ENCODE measurements at regions not wholly inside any gene's neighbourhood (a gene's known extent, or its start where the extent isn't known, plus 50 kb on each side); places are given as distances from the start of the nearest gene placed in this dataset.

GRCh38 chr16:72680732-72681131, 367.2 kb downstream of the ZFHX3 start:
- no peak for TF ChIP-seq CTCF (tag by site-specific recombination; IDR thresholded peaks at IDR 0.05)
- no peak for TF ChIP-seq SALL2 (tag by site-specific recombination; IDR thresholded peaks at IDR 0.05; ENCODE audit: borderline replicate concordance)
- TF ChIP-seq ZNF585B (tag by site-specific recombination; IDR thresholded peaks at IDR 0.05) = no peak
- TF ChIP-seq TCF7L2 (IDR thresholded peaks at IDR 0.05; ENCODE audit: borderline replicate concordance, low read depth, low read length) = no peak
- no peak for TF ChIP-seq ZNF521 (tag by site-specific recombination; IDR thresholded peaks at IDR 0.05)
- TF ChIP-seq ZNF391 (tag by site-specific recombination; IDR thresholded peaks at IDR 0.05; ENCODE audit: borderline replicate concordance, low read depth) = no peak
- no peak for TF ChIP-seq HOXA7 (CRISPR knock-in tag; IDR thresholded peaks at IDR 0.05; ENCODE audit: borderline replicate concordance)
- TF ChIP-seq, protein P1, sequence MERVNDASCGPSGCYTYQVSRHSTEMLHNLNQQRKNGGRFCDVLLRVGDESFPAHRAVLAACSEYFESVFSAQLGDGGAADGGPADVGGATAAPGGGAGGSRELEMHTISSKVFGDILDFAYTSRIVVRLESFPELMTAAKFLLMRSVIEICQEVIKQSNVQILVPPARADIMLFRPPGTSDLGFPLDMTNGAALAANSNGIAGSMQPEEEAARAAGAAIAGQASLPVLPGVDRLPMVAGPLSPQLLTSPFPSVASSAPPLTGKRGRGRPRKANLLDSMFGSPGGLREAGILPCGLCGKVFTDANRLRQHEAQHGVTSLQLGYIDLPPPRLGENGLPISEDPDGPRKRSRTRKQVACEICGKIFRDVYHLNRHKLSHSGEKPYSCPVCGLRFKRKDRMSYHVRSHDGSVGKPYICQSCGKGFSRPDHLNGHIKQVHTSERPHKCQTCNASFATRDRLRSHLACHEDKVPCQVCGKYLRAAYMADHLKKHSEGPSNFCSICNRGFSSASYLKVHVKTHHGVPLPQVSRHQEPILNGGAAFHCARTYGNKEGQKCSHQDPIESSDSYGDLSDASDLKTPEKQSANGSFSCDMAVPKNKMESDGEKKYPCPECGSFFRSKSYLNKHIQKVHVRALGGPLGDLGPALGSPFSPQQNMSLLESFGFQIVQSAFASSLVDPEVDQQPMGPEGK (tag by site-specific recombination; IDR thresholded peaks at IDR 0.05) = no peak
- TF ChIP-seq ZNF76 (tag by site-specific recombination; IDR thresholded peaks at IDR 0.05; ENCODE audit: borderline replicate concordance, low read depth) = no peak
- TF ChIP-seq, protein P2, sequence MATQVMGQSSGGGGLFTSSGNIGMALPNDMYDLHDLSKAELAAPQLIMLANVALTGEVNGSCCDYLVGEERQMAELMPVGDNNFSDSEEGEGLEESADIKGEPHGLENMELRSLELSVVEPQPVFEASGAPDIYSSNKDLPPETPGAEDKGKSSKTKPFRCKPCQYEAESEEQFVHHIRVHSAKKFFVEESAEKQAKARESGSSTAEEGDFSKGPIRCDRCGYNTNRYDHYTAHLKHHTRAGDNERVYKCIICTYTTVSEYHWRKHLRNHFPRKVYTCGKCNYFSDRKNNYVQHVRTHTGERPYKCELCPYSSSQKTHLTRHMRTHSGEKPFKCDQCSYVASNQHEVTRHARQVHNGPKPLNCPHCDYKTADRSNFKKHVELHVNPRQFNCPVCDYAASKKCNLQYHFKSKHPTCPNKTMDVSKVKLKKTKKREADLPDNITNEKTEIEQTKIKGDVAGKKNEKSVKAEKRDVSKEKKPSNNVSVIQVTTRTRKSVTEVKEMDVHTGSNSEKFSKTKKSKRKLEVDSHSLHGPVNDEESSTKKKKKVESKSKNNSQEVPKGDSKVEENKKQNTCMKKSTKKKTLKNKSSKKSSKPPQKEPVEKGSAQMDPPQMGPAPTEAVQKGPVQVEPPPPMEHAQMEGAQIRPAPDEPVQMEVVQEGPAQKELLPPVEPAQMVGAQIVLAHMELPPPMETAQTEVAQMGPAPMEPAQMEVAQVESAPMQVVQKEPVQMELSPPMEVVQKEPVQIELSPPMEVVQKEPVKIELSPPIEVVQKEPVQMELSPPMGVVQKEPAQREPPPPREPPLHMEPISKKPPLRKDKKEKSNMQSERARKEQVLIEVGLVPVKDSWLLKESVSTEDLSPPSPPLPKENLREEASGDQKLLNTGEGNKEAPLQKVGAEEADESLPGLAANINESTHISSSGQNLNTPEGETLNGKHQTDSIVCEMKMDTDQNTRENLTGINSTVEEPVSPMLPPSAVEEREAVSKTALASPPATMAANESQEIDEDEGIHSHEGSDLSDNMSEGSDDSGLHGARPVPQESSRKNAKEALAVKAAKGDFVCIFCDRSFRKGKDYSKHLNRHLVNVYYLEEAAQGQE (tag by site-specific recombination; IDR thresholded peaks at IDR 0.05) = no peak
- TF ChIP-seq BCL11A (tag by site-specific recombination; IDR thresholded peaks at IDR 0.05; ENCODE audit: low read depth) = no peak
